Neural cell (in vitro differentiated cells): ENCODE measurements at regions not wholly inside any gene's neighbourhood (a gene's known extent, or its start where the extent isn't known, plus 50 kb on each side); places are given as distances from the start of the nearest gene placed in this dataset.
"Not testable (repeated sequence)": the region's sequence is repeated elsewhere in the genome, so short reads cannot be mapped to it uniquely, and the experiment has no call there.

Experiments used
- EP300 ChIP-seq: fragments of 450-650 bp; conservative IDR thresholded peaks from 2 replicates; pipeline ENCODE4 v1.6.1; 2014; ENCODE audit warnings: antibody characterized with exemption, mild to moderate bottlenecking, moderate library complexity; ENCODE audit not compliant: poor library complexity, severe bottlenecking
- EZH2 ChIP-seq: fragments of 200-600, 300-800 bp; shearing (Covaris generic), sonication (generic); IDR thresholded peaks from 2 replicates; pipeline ENCODE4 v1.6.1; 2014; ENCODE audit warnings: antibody characterized with exemption, low read length, borderline replicate concordance, mild to moderate bottlenecking; ENCODE audit not compliant: insufficient read depth, poor library complexity, severe bottlenecking

GRCh38 chr11:45015983-45016382, 65.3 kb upstream of the TP53I11 start:
- TF ChIP-seq EZH2, EP300: not testable (repeated sequence)
